HCT116 (cell line): ENCODE measurements at regions not wholly inside any gene's neighbourhood (a gene's known extent, or its start where the extent isn't known, plus 50 kb on each side); places are given as distances from the start of the nearest gene placed in this dataset.

ENCODE experiments used
- CTCF ChIP-seq, 3 experiments: fragments of 200-600 bp in 1 of 3; sonication (generic) in 1 of 3; IDR thresholded peaks in 2 of 3; conservative IDR thresholded peaks in 1 of 3; 2 replicates each; pipeline ENCODE4 v1.5.1; 2012 to 2017; ENCODE audit warnings: low read depth in 2 of 3, low read length in 2 of 3, antibody characterized with exemption in 1 of 3, borderline replicate concordance in 1 of 3, control low read depth in 1 of 3, mild to moderate bottlenecking in 1 of 3, mixed read lengths in 1 of 3, mixed run types in 1 of 3, moderate library complexity in 1 of 3; ENCODE audit not compliant: insufficient read depth in 1 of 3
- EZH2 ChIP-seq: fragments of 200-600 bp; sonication (generic); IDR thresholded peaks from 2 replicates; pipeline ENCODE4 v1.6.1; 2017; ENCODE audit warnings: antibody characterized with exemption, mixed run types

GRCh38 chr11:128105950-128106349, 481.4 kb downstream of the ETS1 start:
- TF ChIP-seq EZH2 (no peak), CTCF (IDR thresholded peaks at IDR 0.05 in 2 of 3, conservative IDR thresholded peaks at IDR 0.05 in 1 of 3; ENCODE audit: borderline replicate concordance in 1 of 3, insufficient read depth in 1 of 3, low read depth in 2 of 3, low read length in 2 of 3) (no peak)
